ENCODE measurements at regions not wholly inside any gene's neighbourhood (a gene's known extent, or its start where the extent isn't known, plus 50 kb on each side); places are given as distances from the start of the nearest gene placed in this dataset.

GRCh38 chr5:56478062-56478461 lies 244.9 kb upstream of the ANKRD55 start:
- TF ChIP-seq, protein P1, sequence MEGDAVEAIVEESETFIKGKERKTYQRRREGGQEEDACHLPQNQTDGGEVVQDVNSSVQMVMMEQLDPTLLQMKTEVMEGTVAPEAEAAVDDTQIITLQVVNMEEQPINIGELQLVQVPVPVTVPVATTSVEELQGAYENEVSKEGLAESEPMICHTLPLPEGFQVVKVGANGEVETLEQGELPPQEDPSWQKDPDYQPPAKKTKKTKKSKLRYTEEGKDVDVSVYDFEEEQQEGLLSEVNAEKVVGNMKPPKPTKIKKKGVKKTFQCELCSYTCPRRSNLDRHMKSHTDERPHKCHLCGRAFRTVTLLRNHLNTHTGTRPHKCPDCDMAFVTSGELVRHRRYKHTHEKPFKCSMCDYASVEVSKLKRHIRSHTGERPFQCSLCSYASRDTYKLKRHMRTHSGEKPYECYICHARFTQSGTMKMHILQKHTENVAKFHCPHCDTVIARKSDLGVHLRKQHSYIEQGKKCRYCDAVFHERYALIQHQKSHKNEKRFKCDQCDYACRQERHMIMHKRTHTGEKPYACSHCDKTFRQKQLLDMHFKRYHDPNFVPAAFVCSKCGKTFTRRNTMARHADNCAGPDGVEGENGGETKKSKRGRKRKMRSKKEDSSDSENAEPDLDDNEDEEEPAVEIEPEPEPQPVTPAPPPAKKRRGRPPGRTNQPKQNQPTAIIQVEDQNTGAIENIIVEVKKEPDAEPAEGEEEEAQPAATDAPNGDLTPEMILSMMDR (conservative IDR thresholded peaks at IDR 0.05) = no peak
- no peak for TF ChIP-seq EZH2 (IDR thresholded peaks at IDR 0.05; ENCODE audit: low read depth)

All from PC-9 (cell line).